ENCODE measurements at regions not wholly inside any gene's neighbourhood (a gene's known extent, or its start where the extent isn't known, plus 50 kb on each side); places are given as distances from the start of the nearest gene placed in this dataset.
A peak's percentile ranks its signal among the peaks of the same experiment; 100 is the strongest.
"Not testable (repeated sequence)": the region's sequence is repeated elsewhere in the genome, so short reads cannot be mapped to it uniquely, and the experiment has no call there.

DNA sequence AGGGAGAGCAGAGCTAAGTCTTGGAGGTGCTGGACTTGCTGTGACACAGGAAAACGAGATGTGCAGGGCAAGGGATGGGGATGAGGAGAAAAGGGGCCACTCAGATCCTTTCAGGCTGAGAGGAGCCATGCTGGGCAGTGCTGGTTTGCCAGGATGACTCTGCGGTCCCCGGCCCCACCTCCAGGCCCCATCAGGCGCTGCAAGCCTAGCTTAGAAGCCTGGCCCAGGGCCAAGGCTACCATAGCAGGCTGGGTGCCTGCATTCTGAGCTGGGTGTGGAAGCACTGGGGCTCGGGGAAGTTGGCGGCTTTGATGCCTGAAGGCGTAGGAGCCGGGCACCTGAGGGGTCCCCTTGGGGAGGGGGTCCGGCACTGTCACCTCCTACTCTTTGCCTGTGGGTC, 341.2 kb upstream of the USP9Y start:
- DNase-seq (ENCODE audit: low spot score) = peak; percentile 31

DNA sequence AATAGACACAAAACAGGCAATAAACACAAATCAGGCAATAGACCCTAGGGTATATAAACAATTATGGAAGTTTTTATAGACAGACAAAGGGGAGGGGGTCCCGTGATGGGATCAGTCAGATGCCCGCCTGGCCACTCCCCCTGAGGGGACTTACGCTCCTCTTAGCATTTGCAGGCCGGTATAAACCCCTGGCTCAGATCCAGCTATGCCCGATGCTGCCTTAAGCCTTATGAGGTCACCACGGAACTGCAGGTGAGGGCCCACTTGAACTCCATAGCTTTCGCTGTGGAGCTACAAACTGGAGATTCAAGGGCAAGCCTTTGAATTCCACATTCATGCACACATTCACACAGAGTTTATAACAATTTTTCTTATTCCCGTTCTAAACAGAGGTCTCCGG, 340.5 kb upstream of the USP9Y start:
- DNase-seq (ENCODE audit: low spot score) = no peak

DNA sequence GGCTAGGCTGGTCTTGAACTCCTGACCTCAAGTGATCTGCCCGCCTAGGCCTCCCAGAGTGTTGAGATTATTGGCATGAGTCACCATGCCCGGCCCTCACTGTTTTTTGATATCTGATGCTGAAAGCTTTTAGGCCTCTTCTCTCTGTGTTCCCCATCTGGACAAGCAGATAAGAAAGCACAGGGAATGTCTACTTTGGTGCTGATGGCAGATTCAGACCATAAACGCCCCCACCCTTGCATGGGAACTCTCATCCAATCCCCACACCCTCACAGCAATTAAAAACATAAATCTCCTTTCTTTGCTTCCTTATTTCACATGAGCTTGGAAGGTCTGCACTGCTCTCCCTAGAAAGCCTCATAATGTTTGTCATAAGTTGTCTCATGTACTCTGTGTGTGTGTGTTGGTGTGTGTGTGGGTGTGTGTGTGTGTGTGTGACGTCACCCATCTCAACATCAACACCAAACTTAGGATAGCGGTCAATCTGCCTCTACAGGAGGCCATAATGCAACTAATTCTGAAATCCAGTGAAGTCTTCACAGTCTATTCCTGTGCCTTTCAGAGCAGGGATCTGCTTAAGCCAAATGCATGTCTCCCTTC, 335.6 kb upstream of the USP9Y start:
- DNase-seq (ENCODE audit: low spot score) = no peak

DNA sequence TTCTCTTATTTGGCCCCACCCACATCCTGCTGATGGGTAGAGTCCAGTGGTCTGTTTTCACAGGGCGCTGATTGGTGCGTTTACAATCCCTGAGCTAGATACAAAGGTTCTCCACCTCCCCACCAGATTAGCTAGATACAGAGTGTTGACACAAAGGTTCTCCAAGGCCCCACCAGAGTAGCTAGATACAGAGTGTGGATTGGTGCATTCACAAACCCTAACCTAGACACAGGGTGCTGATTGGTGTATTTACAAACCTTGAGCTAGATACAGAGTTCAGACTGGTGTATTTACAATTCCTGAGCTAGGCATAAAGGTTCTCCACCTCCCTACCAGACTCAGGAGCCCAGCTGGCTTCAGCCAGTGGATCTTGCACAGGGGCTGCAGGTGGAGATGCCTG, 326.4 kb upstream of the USP9Y start:
- DNase-seq (ENCODE audit: low spot score) = not testable (repeated sequence)

GRCh38 chrY:12391655-12392559, 309.1 kb upstream of the USP9Y start:
- not testable (repeated sequence) for DNase-seq (ENCODE audit: low spot score)

- no peak for DNase-seq (ENCODE audit: low spot score)
Observed at GRCh38 chrY:12393190-12393589, 307.8 kb upstream of the USP9Y start.

DNA sequence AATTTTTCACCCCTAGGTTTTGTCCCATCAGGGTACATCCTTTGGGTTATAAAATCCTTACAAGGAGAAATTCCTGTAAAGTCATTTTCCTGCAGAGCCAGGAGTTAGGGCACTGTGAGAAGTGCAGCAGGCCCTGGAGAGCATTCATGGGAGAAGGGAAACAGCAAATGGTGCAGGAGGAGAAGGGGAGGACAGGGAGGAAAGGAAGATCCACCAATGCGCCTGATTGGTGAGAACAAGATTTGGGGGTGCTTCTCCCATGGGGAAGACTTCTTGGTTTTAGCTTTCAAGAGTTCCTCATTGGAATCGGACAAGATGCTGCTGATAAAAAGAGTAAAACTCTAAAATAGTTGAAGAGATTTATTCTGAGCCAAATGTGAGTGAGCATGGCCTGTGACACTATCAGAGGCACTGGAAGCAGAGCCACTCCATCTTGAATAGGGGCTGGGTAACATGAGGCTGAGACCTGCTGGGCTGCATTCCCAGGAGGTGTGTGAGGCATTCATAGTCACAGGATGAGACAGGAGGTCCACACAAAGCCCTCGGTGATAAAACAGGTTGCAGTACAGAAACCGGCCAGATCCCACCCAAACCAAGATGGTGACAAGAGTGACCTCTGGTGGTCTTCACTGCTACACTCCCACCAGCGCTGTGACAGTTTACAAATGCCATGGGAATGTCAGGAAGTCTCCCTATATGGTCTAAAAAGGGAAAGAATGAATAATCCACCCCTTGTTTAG, 305.5 kb upstream of the USP9Y start:
- DNase-seq (ENCODE audit: low spot score) = not testable (repeated sequence)

- DNase-seq (ENCODE audit: low spot score) = no peak
Observed at GRCh38 chrY:12403916-12404315, 297.1 kb upstream of the USP9Y start.

GRCh38 chrY:12408236-12408635, 292.8 kb upstream of the USP9Y start:
- DNase-seq (ENCODE audit: low spot score) = no peak

GRCh38 chrY:12410696-12411095, 290.3 kb upstream of the USP9Y start:
- no peak for DNase-seq (ENCODE audit: low spot score)

GRCh38 chrY:12421072-12421787, 279.8 kb upstream of the USP9Y start:
- no peak for DNase-seq (ENCODE audit: low spot score)

- DNase-seq (ENCODE audit: low spot score) = no peak
Observed at GRCh38 chrY:12421788-12422124, 279.3 kb upstream of the USP9Y start.

DNA sequence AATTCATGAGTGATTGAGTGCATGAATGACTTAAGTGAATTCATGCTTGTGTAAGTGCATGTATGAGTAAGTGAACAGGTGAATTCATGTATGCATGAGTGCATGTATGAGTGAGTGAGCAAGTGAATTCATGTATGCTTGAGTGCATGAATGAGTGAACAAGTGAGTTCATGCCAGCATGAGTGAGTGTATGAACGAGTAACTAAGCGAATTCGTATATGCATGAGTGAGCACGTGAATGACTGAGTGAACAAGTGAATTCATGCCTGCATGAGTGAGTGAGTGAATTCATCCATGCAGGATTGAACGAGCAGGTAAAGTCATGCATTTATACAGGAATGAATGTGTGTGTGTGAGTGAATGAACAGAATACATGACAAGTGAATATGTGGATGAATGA, 278.5 kb upstream of the USP9Y start:
- DNase-seq (ENCODE audit: low spot score) = no peak

GRCh38 chrY:12423416-12424252, 277.4 kb upstream of the USP9Y start:
- DNase-seq (ENCODE audit: low spot score) = peak; percentile 3

GRCh38 chrY:12425506-12425905, 275.5 kb upstream of the USP9Y start:
- no peak for DNase-seq (ENCODE audit: low spot score)

- no peak for DNase-seq (ENCODE audit: low spot score)
Observed at GRCh38 chrY:12427361-12427760, 273.7 kb upstream of the USP9Y start.

DNA sequence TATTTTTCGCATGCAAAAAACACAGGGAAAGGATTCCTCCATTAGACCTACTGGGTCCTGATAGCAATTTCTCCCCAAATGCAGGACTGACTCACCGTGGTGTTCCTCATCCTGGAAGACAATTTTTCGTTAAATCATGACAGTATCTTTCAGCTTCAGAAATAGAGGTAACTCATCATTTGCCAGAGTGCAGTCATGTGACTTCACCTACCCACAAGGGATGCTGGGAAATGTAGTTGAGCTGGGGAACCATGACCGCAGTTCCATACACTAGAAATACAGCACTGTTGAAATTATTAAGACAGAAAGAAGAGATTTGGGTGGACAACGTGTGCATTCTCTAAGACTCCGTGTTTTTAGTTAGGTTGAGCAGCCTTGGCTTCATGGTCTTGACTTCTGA, 269.5 kb upstream of the USP9Y start:
- DNase-seq (ENCODE audit: low spot score) = no peak

DNA sequence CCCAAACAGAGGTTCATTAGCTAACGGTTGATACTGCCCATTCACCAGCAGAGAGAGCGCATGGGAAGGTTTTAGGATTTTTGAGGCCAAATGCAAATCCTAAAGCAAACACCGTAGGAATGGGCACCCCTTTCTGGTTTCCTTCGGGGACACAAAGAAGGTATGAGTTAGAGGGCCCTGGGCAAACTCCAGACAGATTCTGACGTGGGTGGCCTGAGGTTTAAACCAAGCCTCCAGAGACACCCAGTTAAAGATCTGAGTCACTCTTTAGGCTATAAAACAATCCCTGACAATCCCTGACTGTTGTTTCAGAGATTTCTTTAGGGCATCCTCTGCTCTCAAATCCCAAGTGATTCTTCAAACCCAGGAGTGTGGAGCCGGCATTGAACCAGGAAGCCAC, 262.2 kb upstream of the USP9Y start:
- not testable (repeated sequence) for DNase-seq (ENCODE audit: low spot score)

GRCh38 chrY:12444200-12444599, 256.8 kb upstream of the USP9Y start:
- no peak for DNase-seq (ENCODE audit: low spot score)

GRCh38 chrY:12446486-12447265, 254.4 kb upstream of the USP9Y start:
- not testable (repeated sequence) for DNase-seq (ENCODE audit: low spot score)

GRCh38 chrY:12448561-12448960, 252.5 kb upstream of the USP9Y start:
- DNase-seq (ENCODE audit: low spot score) = not testable (repeated sequence)
